H1 (cell line): ENCODE measurements at regions not wholly inside any gene's neighbourhood (a gene's known extent, or its start where the extent isn't known, plus 50 kb on each side); places are given as distances from the start of the nearest gene placed in this dataset.
"Not testable (repeated sequence)": the region's sequence is repeated elsewhere in the genome, so short reads cannot be mapped to it uniquely, and the experiment has no call there.

Experiments
- CTCF ChIA-PET: fragments of 300-600 bp; sonication (Branson Sonifier 250); formaldehyde crosslinking; loops from one replicate; lab custom pipeline; 2021; ENCODE audit not compliant: partially characterized antibody; lab: Charles Lee
- POLR2A ChIA-PET: fragments of 300-600 bp; sonication (Branson Sonifier 250); formaldehyde crosslinking; loops from one replicate; lab custom pipeline; 2021; ENCODE audit warnings: inconsistent platforms; ENCODE audit not compliant: partially characterized antibody; lab: Charles Lee
- DNase-seq, 2 experiments: peaks; one replicate each; pipeline versions ENCODE4 v3.0.0 to v3.0.0-alpha.2; 2010 to 2022; ENCODE audit warnings: low spot score in 2 of 2, low read depth in 1 of 2, mixed read lengths in 1 of 2
- FAIRE-seq: peaks from 2 replicates; lab custom pipeline; 2011; peaks lifted over from hg19 to GRCh38; lab: Jason Lieb, UNC
- H2AFZ ChIP-seq: 2 replicates; pipeline ENCODE4 v1.8.1; 2012; ENCODE audit warnings: low read length, inconsistent platforms
- H2AK5ac ChIP-seq: 2 replicates; pipeline ENCODE4 v1.6.1; 2013; ENCODE audit warnings: low read depth, low read length
- H2BK120ac ChIP-seq: replicated peaks from 2 replicates; pipeline ENCODE3; 2013; ENCODE audit warnings: low read depth, low read length, inconsistent platforms
- H2BK12ac ChIP-seq: 2 replicates; pipeline ENCODE4 v1.6.1; 2013; ENCODE audit warnings: low read depth, low read length
- H2BK15ac ChIP-seq: 2 replicates; pipeline ENCODE4 v1.6.1; 2013; ENCODE audit warnings: low read length
- H2BK20ac ChIP-seq: 2 replicates; pipeline ENCODE4 v1.6.1; 2013; ENCODE audit warnings: low read length
- H2BK5ac ChIP-seq: 2 replicates; pipeline ENCODE4 v1.6.1; 2013; ENCODE audit warnings: low read depth, low read length
- H3K14ac ChIP-seq: 2 replicates; pipeline ENCODE4 v1.6.1; 2013; ENCODE audit warnings: inconsistent platforms; ENCODE audit not compliant: insufficient read length
- H3K18ac ChIP-seq: 2 replicates; pipeline ENCODE4 v1.6.1; 2013; ENCODE audit warnings: low read length; ENCODE audit errors: extremely low read depth
- H3K23ac ChIP-seq: 2 replicates; pipeline ENCODE4 v1.6.1; 2013; ENCODE audit warnings: inconsistent platforms; ENCODE audit not compliant: insufficient read length
- H3K23me2 ChIP-seq: 2 replicates; pipeline ENCODE4 v1.6.1; 2013; ENCODE audit warnings: low read depth, low read length
- H3K27ac ChIP-seq: 2 replicates; pipeline ENCODE4 v1.6.1; 2011; ENCODE audit warnings: low read depth, low read length, inconsistent platforms
- H3K27me3 ChIP-seq, 4 experiments: replicated peaks in 1 of 4; 1 replicate in 1 of 4; 2 replicates in 3 of 4; pipeline versions ENCODE4 v1.6.1 to v1.8.1; 2011 to 2013; ENCODE audit warnings: low read length in 3 of 4, mild to moderate bottlenecking in 3 of 4, inconsistent platforms in 2 of 4, mixed read lengths in 2 of 4, moderate library complexity in 1 of 4; ENCODE audit not compliant: control insufficient read depth in 3 of 4, insufficient read depth in 3 of 4; ENCODE audit errors: extremely low read depth in 1 of 4
- H3K36me3 ChIP-seq, 4 experiments: 2 replicates each; pipeline versions ENCODE4 v1.6.1 to v1.8.1; 2011 to 2013; ENCODE audit warnings: mild to moderate bottlenecking in 4 of 4, low read length in 3 of 4, moderate library complexity in 2 of 4, control low read depth in 1 of 4, inconsistent platforms in 1 of 4; ENCODE audit not compliant: insufficient read depth in 4 of 4, control insufficient read depth in 2 of 4
- H3K4ac ChIP-seq: replicated peaks from 2 replicates; pipeline ENCODE3; 2013; ENCODE audit warnings: low read length, low read depth, mixed read lengths, inconsistent platforms; ENCODE audit not compliant: insufficient read length
- H3K4me1 ChIP-seq, 4 experiments: replicated peaks in 1 of 4; 1 replicate in 1 of 4; 2 replicates in 3 of 4; pipeline versions ENCODE4 v1.6.1 to v1.8.1; 2011 to 2013; ENCODE audit warnings: low read length in 3 of 4, inconsistent platforms in 2 of 4, mixed read lengths in 1 of 4; ENCODE audit not compliant: insufficient read depth in 4 of 4, control insufficient read depth in 3 of 4
- H3K4me2 ChIP-seq, 2 experiments: 2 replicates each; pipeline versions ENCODE4 v1.6.1 to v1.8.1; 2011 to 2013; ENCODE audit warnings: low read depth in 2 of 2, low read length in 2 of 2, control low read depth in 1 of 2, inconsistent platforms in 1 of 2, mild to moderate bottlenecking in 1 of 2; ENCODE audit not compliant: insufficient read depth in 1 of 2
- H3K4me3 ChIP-seq, 4 experiments: fragments of 200-600, 300-600 bp in 1 of 4; sonication (generic), shearing (Covaris generic), sonication (Bioruptor Twin) in 1 of 4; 2 replicates each; pipeline versions ENCODE4 v1.5.1 to v1.8.1; 2011 to 2016; ENCODE audit warnings: low read length in 4 of 4, low read depth in 3 of 4, control low read depth in 2 of 4, inconsistent platforms in 2 of 4, mild to moderate bottlenecking in 2 of 4, mixed read lengths in 1 of 4, moderate library complexity in 1 of 4; ENCODE audit not compliant: insufficient read depth in 2 of 4; ENCODE audit errors: extremely low read depth in 1 of 4
- H3K56ac ChIP-seq: replicated peaks from 2 replicates; pipeline ENCODE3; 2013; ENCODE audit warnings: low read depth, mild to moderate bottlenecking, mixed read lengths, low read length, inconsistent platforms; ENCODE audit not compliant: insufficient read length
- H3K79me1 ChIP-seq: 2 replicates; pipeline ENCODE4 v1.6.1; 2013; ENCODE audit warnings: low read depth, low read length, control low read depth
- H3K79me2 ChIP-seq, 2 experiments: 2 replicates each; pipeline versions ENCODE4 v1.6.1 to v1.8.1; 2012 to 2013; ENCODE audit warnings: low read length in 2 of 2, mild to moderate bottlenecking in 2 of 2, inconsistent platforms in 1 of 2; ENCODE audit not compliant: insufficient read depth in 2 of 2, control insufficient read depth in 1 of 2
- H3K9ac ChIP-seq, 4 experiments: replicated peaks in 1 of 4; 1 replicate in 1 of 4; 2 replicates in 3 of 4; pipeline versions ENCODE4 v1.6.1 to v1.8.1; 2011 to 2013; ENCODE audit warnings: low read depth in 3 of 4, low read length in 3 of 4, control low read depth in 2 of 4, mild to moderate bottlenecking in 2 of 4, moderate library complexity in 2 of 4, inconsistent platforms in 1 of 4; ENCODE audit errors: extremely low read depth in 1 of 4
- H3K9me3 ChIP-seq, 2 experiments: 2 replicates each; pipeline versions ENCODE4 v1.6.1 to v1.8.1; 2012 to 2013; ENCODE audit warnings: mild to moderate bottlenecking in 2 of 2, moderate library complexity in 2 of 2, control low read depth in 1 of 2, inconsistent platforms in 1 of 2, low read depth in 1 of 2, low read length in 1 of 2, mixed read lengths in 1 of 2; ENCODE audit not compliant: insufficient read depth in 2 of 2
- H4K20me1 ChIP-seq, 2 experiments: replicated peaks in 1 of 2; 2 replicates each; pipeline versions ENCODE3 to v1.8.1; 2011 to 2013; ENCODE audit warnings: inconsistent platforms in 2 of 2, low read length in 2 of 2, mild to moderate bottlenecking in 1 of 2; ENCODE audit not compliant: insufficient read depth in 2 of 2, control insufficient read depth in 1 of 2
- H4K5ac ChIP-seq: 2 replicates; pipeline ENCODE4 v1.6.1; 2013; ENCODE audit warnings: low read length, low read depth, mixed read lengths, inconsistent platforms; ENCODE audit not compliant: insufficient read length
- H4K8ac ChIP-seq: 2 replicates; pipeline ENCODE4 v1.8.0; 2013; ENCODE audit warnings: mild to moderate bottlenecking, moderate library complexity, low read length, inconsistent platforms; ENCODE audit not compliant: insufficient read depth; ENCODE audit errors: extremely low read depth
- H4K91ac ChIP-seq: replicated peaks from 2 replicates; pipeline ENCODE3; 2013; ENCODE audit warnings: low read length, mixed read lengths, inconsistent platforms; ENCODE audit not compliant: insufficient read length
- EZH2 ChIP-seq: fragments of 200-600 bp; sonication (generic); IDR thresholded peaks from 2 replicates; pipeline ENCODE4 v1.7.1; 2012; ENCODE audit warnings: low read depth, mild to moderate bottlenecking, moderate library complexity, low read length, inconsistent platforms; ENCODE audit not compliant: severe bottlenecking
- SP4 ChIP-seq: IDR thresholded peaks from 2 replicates; pipeline ENCODE4 v1.6.1; 2012; ENCODE audit warnings: low read length, inconsistent platforms
- SRF ChIP-seq: IDR thresholded peaks from 2 replicates; pipeline ENCODE4 v1.6.1; 2011; ENCODE audit warnings: mild to moderate bottlenecking, low read depth, low read length, moderate library complexity
- WGBS, 2 experiments: shearing (Covaris generic) in 1 of 2; methylation state at CpG; one replicate each; pipeline versions ENCODE4 v1.1.6 to v1.1.7; 2013 to 2015; ENCODE audit warnings: low lambda C conversion rate in 2 of 2, mixed read lengths in 2 of 2, inconsistent platforms in 1 of 2, low coverage in 1 of 2, missing lambda C conversion rate in 1 of 2; ENCODE audit not compliant: insufficient replicate concordance in 2 of 2, insufficient coverage in 1 of 2, insufficient read length in 1 of 2; ENCODE audit errors: extremely low coverage in 1 of 2, missing lambda C conversion rate in 1 of 2; 5-methylcytosine and 5-hydroxymethylcytosine counted together

GRCh38 chr10:124319926-124320391 lies 98.8 kb downstream of the OAT start:
- H3K79me1 ChIP-seq, result no peaks in the 10 kb centered on the region
- H3K9ac ChIP-seq, result no peak overlapping the region
- no peak overlapping the region for H4K8ac ChIP-seq
- H3K4me1 ChIP-seq, result peaks cover 0 to 3% (median 0%) of the 10 kb centered on the region in 4 experiments; a peak in 2 of 7 replicates
- no peak overlapping the region for H3K56ac ChIP-seq
- no peak overlapping the region for H2BK120ac ChIP-seq
- no peaks in the 10 kb centered on the region for H3K9me3 ChIP-seq
- no peaks in the 10 kb centered on the region for H3K79me2 ChIP-seq
- no peak overlapping the region for H3K18ac ChIP-seq
- no peak for FAIRE-seq
- POLR2A ChIA-PET, result no interaction called here
- H2BK5ac ChIP-seq, result no peak overlapping the region
- no peak overlapping the region for H3K4ac ChIP-seq
- H3K27me3 ChIP-seq, result no peaks in the 10 kb centered on the region
- H2BK20ac ChIP-seq, result no peak overlapping the region
- H4K20me1 ChIP-seq, result no peaks in the 10 kb centered on the region
- H2AFZ ChIP-seq, result no peak overlapping the region
- H2BK15ac ChIP-seq, result no peak overlapping the region
- H3K27ac ChIP-seq, result no peak overlapping the region
- no peak overlapping the region for H2AK5ac ChIP-seq
- H2BK12ac ChIP-seq, result no peak overlapping the region
- 79% methylated on average over 3 of the region's 3 CpGs; no CpG with 5 or more reads in 1 of the 2 experiments for WGBS, 2 experiments
- CTCF ChIA-PET, result interaction anchor here (1.1 to 1.3 kb wide), 2 partner anchors 13 to 326 kb away, joined by 3 to 4 read pairs; no protein-coding TSS in a partner anchor
- no peaks in the 10 kb centered on the region for H3K36me3 ChIP-seq
- DNase-seq, result no peak
- TF ChIP-seq EZH2, result no peak
- no peak for TF ChIP-seq SRF
- no peak for TF ChIP-seq SP4
- H3K14ac ChIP-seq, result no peak overlapping the region
- H4K5ac ChIP-seq, result no peak overlapping the region
- no peak overlapping the region for H3K23ac ChIP-seq
- H4K91ac ChIP-seq, result no peak overlapping the region
- no peaks in the 10 kb centered on the region for H3K23me2 ChIP-seq
- no peak overlapping the region for H3K4me3 ChIP-seq
- no peak overlapping the region for H3K4me2 ChIP-seq

GRCh38 chr10:124319520-124319919 lies 99.2 kb downstream of the OAT start:
- H2AFZ ChIP-seq, H2BK20ac ChIP-seq, H3K14ac ChIP-seq, H3K56ac ChIP-seq, H2BK12ac ChIP-seq, H3K23me2 ChIP-seq, H3K79me1 ChIP-seq, H4K8ac ChIP-seq, H2BK15ac ChIP-seq, POLR2A ChIA-PET, H3K4me3 ChIP-seq, H3K36me3 ChIP-seq, H3K27me3 ChIP-seq, H3K23ac ChIP-seq, H3K4me1 ChIP-seq, H3K27ac ChIP-seq, H2AK5ac ChIP-seq, H3K9ac ChIP-seq, H3K4me2 ChIP-seq, H3K4ac ChIP-seq, H4K5ac ChIP-seq, FAIRE-seq, H4K20me1 ChIP-seq, H4K91ac ChIP-seq, DNase-seq, H3K79me2 ChIP-seq, H2BK5ac ChIP-seq, H2BK120ac ChIP-seq, H3K9me3 ChIP-seq, H3K18ac ChIP-seq: not testable (repeated sequence)
- CTCF ChIA-PET, result interaction anchor here (1.1 kb wide), 1 partner anchor 12 kb away, joined by 3 read pairs; no protein-coding TSS in a partner anchor
